ENCODE measurements at regions not wholly inside any gene's neighbourhood (a gene's known extent, or its start where the extent isn't known, plus 50 kb on each side); places are given as distances from the start of the nearest gene placed in this dataset.

DNA sequence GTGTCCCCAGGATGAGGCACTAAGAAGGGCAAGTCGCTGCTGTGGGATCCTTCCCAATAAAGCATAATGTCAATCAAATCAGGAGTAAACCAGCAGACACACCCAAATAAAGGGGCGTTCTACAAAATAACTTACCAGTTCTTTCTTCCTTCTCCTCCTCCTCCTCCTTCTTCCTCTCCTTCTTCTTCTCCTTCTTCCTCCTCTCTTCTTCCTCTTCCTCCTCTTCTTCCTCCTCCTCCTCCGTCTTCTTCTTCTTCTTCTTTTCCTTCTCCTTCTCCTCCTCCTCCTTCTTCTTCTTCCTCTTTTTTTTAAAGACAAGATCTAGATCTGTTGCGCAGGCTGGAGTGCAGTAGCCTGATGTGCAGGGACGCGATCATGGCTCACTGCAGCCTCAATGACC, 225.8 kb downstream of the UQCRFS1 start:
- no peak for TF ChIP-seq CTCF (IDR thresholded peaks at IDR 0.05)
- H3K4me3 ChIP-seq = no peak overlapping the region
- H3K27ac ChIP-seq = no peak overlapping the region
- DNase-seq (ENCODE audit: low spot score) = no peak

DNA sequence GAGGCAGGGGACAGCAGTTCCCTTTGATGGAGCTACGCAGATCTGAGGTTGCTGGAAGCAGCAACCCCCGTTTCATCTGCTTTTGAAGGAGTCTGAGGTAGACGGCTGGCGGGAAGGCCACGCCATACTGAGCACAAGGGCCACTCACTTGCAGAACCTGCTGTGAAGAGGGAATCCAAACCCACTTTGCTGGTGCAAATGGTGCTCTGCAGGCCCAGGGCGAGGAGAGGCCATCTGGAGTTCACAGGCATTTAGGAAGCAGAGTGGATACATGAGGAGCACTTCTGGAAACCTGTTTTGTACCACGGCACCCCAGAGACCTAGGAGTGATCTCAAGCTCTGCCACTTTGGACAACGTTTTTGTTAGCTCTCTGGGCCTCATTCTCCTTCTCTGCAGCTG, 227.8 kb downstream of the UQCRFS1 start:
- no peak for DNase-seq (ENCODE audit: low spot score)
- H3K27ac ChIP-seq = no peak overlapping the region
- no peak for TF ChIP-seq CTCF (IDR thresholded peaks at IDR 0.05)
- H3K4me3 ChIP-seq = no peak overlapping the region

DNA sequence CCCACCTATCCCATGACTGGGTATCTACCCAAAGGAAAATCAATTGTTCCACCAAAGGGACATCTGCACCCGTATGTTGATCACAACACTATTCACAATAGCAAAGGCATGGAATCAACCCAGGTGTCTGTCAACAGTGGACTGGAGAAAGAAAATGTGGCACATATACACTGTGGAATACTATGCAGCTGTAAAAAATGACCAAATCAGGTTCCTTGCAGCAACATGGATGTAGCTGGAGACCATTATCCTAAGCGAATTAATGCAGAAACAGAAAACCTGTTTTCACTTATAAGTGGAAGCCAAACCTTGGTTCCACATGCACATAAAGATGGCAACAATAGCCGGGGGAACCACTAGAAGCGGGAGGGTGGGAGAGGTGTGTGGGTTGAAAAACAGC, 228.6 kb downstream of the UQCRFS1 start:
- Histone ChIP-seq H3K4me3 (no peak overlapping the region), H3K27ac (no peak overlapping the region)
- DNase-seq (ENCODE audit: low spot score) = no peak
- no peak for TF ChIP-seq CTCF (IDR thresholded peaks at IDR 0.05)

DNA sequence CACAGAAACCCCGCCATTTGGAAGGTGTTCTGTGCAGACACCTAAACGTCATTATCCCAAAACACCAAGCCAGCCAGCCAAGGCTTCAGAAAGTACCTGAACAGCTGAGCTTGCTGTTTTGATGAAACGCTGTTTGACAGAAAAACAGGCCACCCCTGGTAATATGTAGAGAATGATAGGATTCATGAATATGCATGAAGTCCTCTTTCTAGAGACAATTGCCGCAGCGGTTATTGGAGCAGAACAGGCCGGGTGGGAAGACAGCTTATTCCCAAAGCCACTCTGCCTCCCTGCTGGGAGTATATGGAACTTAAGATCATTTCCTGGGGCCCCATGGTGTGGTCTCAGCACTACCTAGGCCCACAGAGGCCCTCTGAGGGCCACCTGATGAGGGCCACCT, 229.5 kb downstream of the UQCRFS1 start:
- H3K4me3 ChIP-seq = no peak overlapping the region
- TF ChIP-seq CTCF (IDR thresholded peaks at IDR 0.05) = no peak
- DNase-seq (ENCODE audit: low spot score) = peak; percentile 19
- no peak overlapping the region for H3K27ac ChIP-seq

- no peak overlapping the region for H3K27ac ChIP-seq
- TF ChIP-seq CTCF (IDR thresholded peaks at IDR 0.05) = no peak
- H3K4me3 ChIP-seq = no peak overlapping the region
- DNase-seq (ENCODE audit: low spot score) = no peak
Observed at GRCh38 chr19:28981994-28982393, 231.0 kb downstream of the UQCRFS1 start.

DNA sequence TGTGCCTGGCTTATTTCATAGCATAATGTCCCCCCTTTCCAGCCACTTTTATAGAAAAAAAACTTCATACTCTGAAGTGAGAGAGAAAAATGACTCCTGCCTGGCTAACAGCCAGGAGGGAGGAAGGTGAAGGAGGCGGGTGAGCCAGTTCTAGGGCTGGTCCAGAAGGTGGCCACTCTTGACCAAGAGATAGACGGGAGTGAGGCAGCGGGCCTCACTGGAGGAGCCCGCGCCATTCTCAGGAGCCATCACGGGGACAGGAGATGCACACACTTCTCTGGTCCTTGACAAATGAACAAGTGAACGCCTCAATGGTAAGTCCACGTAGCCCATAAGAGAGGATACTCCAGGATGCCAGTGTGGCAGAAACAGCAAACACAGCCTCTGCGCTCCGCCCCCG, 231.4 kb downstream of the UQCRFS1 start:
- TF ChIP-seq CTCF (IDR thresholded peaks at IDR 0.05) = no peak
- Histone ChIP-seq H3K27ac (no peak overlapping the region), H3K4me3 (no peak overlapping the region)
- DNase-seq (ENCODE audit: low spot score) = no peak

- H3K4me3 ChIP-seq = no peak overlapping the region
- DNase-seq (ENCODE audit: low spot score) = no peak
- no peak for TF ChIP-seq CTCF (IDR thresholded peaks at IDR 0.05)
- H3K27ac ChIP-seq = no peak overlapping the region
Observed at GRCh38 chr19:28980236-28980868, 232.6 kb downstream of the UQCRFS1 start.

Data from coronary artery (tissue), 2 donors.